ENCODE measurements at regions not wholly inside any gene's neighbourhood (a gene's known extent, or its start where the extent isn't known, plus 50 kb on each side); places are given as distances from the start of the nearest gene placed in this dataset.

GRCh38 chr10:78292250-78292981 lies 258.8 kb downstream of the RPS24 start:
- TF ChIP-seq CTCF (IDR thresholded peaks at IDR 0.05; ENCODE audit: unreplicated experiment) = no peak
- Mint-ChIP-seq H3K9me3 (ENCODE audit: unreplicated experiment) (no peaks in the 10 kb centered on the region), H3K4me3 (ENCODE audit: unreplicated experiment) (no peak overlapping the region), H3K36me3 (ENCODE audit: low read depth, unreplicated experiment) (no peaks in the 10 kb centered on the region), H3K4me1 (ENCODE audit: unreplicated experiment) (peaks cover 17% of the 10 kb centered on the region), H3K27me3 (ENCODE audit: unreplicated experiment) (peaks cover 1% of the 10 kb centered on the region), H3K27ac (ENCODE audit: unreplicated experiment) (no peak overlapping the region)
- DNase-seq (ENCODE audit: low spot score) = no peak

- H3K36me3 Mint-ChIP-seq (ENCODE audit: low read depth, unreplicated experiment) = no peaks in the 10 kb centered on the region
- peaks cover 10% of the 10 kb centered on the region for H3K4me1 Mint-ChIP-seq (ENCODE audit: unreplicated experiment)
- no peak overlapping the region for H3K27ac Mint-ChIP-seq (ENCODE audit: unreplicated experiment)
- TF ChIP-seq CTCF (IDR thresholded peaks at IDR 0.05; ENCODE audit: unreplicated experiment) = no peak
- DNase-seq (ENCODE audit: low spot score) = no peak
- H3K9me3 Mint-ChIP-seq (ENCODE audit: unreplicated experiment) = no peaks in the 10 kb centered on the region
- no peak overlapping the region for H3K4me3 Mint-ChIP-seq (ENCODE audit: unreplicated experiment)
- peaks cover 1% of the 10 kb centered on the region for H3K27me3 Mint-ChIP-seq (ENCODE audit: unreplicated experiment)
Measured at GRCh38 chr10:78292982-78293865, 259.6 kb downstream of the RPS24 start.

- H3K9me3 Mint-ChIP-seq (ENCODE audit: unreplicated experiment) = no peaks in the 10 kb centered on the region
- H3K27ac Mint-ChIP-seq (ENCODE audit: unreplicated experiment) = no peak overlapping the region
- no peak for DNase-seq (ENCODE audit: low spot score)
- TF ChIP-seq CTCF (IDR thresholded peaks at IDR 0.05; ENCODE audit: unreplicated experiment) = no peak
- no peaks in the 10 kb centered on the region for H3K36me3 Mint-ChIP-seq (ENCODE audit: low read depth, unreplicated experiment)
- no peak overlapping the region for H3K4me3 Mint-ChIP-seq (ENCODE audit: unreplicated experiment)
- peaks cover 3% of the 10 kb centered on the region for H3K4me1 Mint-ChIP-seq (ENCODE audit: unreplicated experiment)
- H3K27me3 Mint-ChIP-seq (ENCODE audit: unreplicated experiment) = peaks cover 2% of the 10 kb centered on the region
Measured at GRCh38 chr10:78295242-78295641, 261.6 kb downstream of the RPS24 start.

GRCh38 chr10:78296785-78297184 lies 263.1 kb downstream of the RPS24 start:
- Mint-ChIP-seq H3K27me3 (ENCODE audit: unreplicated experiment) (peaks cover 2% of the 10 kb centered on the region), H3K36me3 (ENCODE audit: low read depth, unreplicated experiment) (no peaks in the 10 kb centered on the region), H3K4me3 (ENCODE audit: unreplicated experiment) (no peak overlapping the region), H3K27ac (ENCODE audit: unreplicated experiment) (no peak overlapping the region), H3K4me1 (ENCODE audit: unreplicated experiment) (peaks cover 3% of the 10 kb centered on the region), H3K9me3 (ENCODE audit: unreplicated experiment) (no peaks in the 10 kb centered on the region)
- no peak for TF ChIP-seq CTCF (IDR thresholded peaks at IDR 0.05; ENCODE audit: unreplicated experiment)
- DNase-seq (ENCODE audit: low spot score) = no peak

- H3K4me1 Mint-ChIP-seq (ENCODE audit: unreplicated experiment) = peaks cover 8% of the 10 kb centered on the region
- no peak overlapping the region for H3K27ac Mint-ChIP-seq (ENCODE audit: unreplicated experiment)
- no peaks in the 10 kb centered on the region for H3K9me3 Mint-ChIP-seq (ENCODE audit: unreplicated experiment)
- no peak for TF ChIP-seq CTCF (IDR thresholded peaks at IDR 0.05; ENCODE audit: unreplicated experiment)
- no peak overlapping the region for H3K4me3 Mint-ChIP-seq (ENCODE audit: unreplicated experiment)
- no peak for DNase-seq (ENCODE audit: low spot score)
- peaks cover 6% of the 10 kb centered on the region for H3K27me3 Mint-ChIP-seq (ENCODE audit: unreplicated experiment)
- H3K36me3 Mint-ChIP-seq (ENCODE audit: low read depth, unreplicated experiment) = no peaks in the 10 kb centered on the region
Measured at GRCh38 chr10:78297997-78298396, 264.3 kb downstream of the RPS24 start.
